Endometrium (tissue), 2 donors: ENCODE measurements at regions not wholly inside any gene's neighbourhood (a gene's known extent, or its start where the extent isn't known, plus 50 kb on each side); places are given as distances from the start of the nearest gene placed in this dataset.
A peak's percentile ranks its signal among the peaks of the same experiment; 100 is the strongest.

Source experiments
- FAIRE-seq: peaks from 2 replicates; lab custom pipeline; 2012; peaks lifted over from hg19 to GRCh38; lab: Jason Lieb, UNC
- donor health status: control.
- donor health status: control.

- peak; percentile 88 for FAIRE-seq
Measured at GRCh38 chr9:3732077-3733038, 206.6 kb upstream of the RFX3 start.

DNA sequence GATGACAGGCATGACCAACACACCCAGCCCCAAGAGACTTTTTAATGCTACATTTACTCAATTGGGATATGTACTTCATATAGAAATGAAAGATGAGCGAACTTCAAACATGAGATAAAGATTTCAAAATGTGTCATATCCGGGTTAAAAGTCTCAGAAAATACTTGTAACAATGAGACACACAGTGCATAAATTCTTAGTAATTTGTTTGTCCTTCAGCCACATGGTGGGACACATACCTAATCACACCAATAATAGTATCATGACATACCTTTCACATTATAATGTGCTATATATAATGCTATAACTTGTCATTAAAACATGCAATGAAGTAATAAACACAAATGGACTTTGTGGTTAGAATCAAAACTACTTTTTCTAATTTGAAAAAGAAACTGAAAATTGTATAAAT, 204.7 kb upstream of the RFX3 start:
- FAIRE-seq, result no peak

- FAIRE-seq, result no peak
Measured at GRCh38 chr9:3721096-3721495, 195.3 kb upstream of the RFX3 start.

- FAIRE-seq, result no peak
Measured at GRCh38 chr9:3719286-3719685, 193.5 kb upstream of the RFX3 start.

- FAIRE-seq, result no peak
Measured at GRCh38 chr9:3716415-3716814, 190.6 kb upstream of the RFX3 start.

- peak; percentile 31 for FAIRE-seq
Measured at GRCh38 chr9:3708751-3709150, 182.9 kb upstream of the RFX3 start.

DNA sequence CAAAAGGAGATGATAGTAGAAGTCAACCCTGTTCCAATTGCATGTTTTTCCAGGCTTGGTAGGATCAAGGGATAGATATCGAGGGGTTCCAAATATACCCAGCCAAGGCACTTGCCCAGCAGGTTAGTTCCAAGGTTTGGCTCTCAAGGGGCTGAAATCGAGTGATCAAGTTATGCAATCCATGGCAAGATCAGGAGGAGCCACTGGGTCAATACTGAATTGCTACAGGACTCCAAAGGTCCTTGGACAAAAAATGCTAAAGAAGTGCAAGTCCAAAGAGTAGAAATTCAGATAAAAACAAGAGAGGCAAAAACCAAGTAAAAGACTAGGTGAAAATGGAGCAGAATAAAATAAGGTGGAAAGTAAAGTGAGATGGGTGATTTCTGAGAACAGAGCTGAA, 179.1 kb upstream of the RFX3 start:
- FAIRE-seq, result no peak

DNA sequence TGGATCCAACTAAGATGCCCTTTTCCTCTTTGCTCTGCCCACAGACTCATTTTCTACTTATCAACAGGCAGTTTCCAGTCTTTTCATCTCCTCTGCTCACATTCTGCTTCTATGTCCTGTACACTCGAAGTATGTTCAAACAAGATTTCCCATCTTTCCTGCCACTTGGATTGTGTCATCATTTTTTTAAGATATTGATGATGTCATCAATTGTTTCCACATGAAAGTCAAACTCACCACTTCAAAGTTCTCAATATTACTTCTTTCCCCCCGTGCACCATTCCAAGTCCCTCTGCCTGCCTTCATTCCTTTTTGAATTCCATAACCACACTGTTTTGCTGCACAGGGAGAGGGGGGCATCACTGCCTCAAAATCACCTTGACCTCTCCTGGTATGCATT, 175.0 kb upstream of the RFX3 start:
- FAIRE-seq, result no peak

GRCh38 chr9:3699883-3700282, 174.1 kb upstream of the RFX3 start:
- no peak for FAIRE-seq

- FAIRE-seq, result no peak
Measured at GRCh38 chr9:3698531-3698930, 172.7 kb upstream of the RFX3 start.

GRCh38 chr9:3698076-3698475, 172.3 kb upstream of the RFX3 start:
- peak; percentile 18 for FAIRE-seq

DNA sequence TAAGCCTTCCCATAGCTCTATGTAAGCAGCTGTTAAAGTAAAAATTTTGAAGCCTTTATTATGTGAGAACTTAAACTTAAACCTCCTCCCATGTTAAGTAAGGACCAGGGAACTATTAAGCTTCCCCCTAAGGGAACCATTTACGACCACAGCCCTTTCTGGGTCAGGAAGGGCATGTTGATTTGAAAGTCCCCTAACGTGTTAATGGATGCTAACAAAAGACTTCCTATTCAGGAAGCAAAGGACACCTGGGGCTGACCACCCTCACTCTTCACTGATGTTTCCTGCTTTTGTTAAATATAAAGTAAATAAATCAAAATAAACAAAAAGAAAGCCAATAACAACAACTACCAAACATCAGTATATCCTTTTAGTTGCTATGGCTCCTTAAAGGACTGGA, 170.6 kb upstream of the RFX3 start:
- no peak for FAIRE-seq

DNA sequence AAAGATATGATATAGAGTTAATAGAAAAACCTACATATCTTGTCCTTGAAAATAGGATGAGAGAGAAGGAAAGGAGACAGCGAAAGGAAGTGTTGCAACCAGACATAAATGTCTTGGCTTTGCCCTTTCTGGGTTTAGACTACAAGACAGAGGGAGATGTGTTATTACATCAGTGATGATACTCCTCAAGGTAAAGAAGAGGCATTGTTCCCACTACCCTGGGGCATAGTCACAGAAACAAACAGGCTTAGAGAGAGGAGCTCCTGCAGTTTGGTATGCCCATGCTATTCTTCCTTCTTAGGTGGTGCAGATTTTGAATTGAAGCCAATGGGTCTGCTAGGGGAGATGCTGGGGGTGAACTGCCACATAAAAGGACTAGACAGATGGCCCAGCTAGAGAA, 166.8 kb upstream of the RFX3 start:
- no peak for FAIRE-seq

- FAIRE-seq, result no peak
Measured at GRCh38 chr9:3689555-3689954, 163.8 kb upstream of the RFX3 start.

DNA sequence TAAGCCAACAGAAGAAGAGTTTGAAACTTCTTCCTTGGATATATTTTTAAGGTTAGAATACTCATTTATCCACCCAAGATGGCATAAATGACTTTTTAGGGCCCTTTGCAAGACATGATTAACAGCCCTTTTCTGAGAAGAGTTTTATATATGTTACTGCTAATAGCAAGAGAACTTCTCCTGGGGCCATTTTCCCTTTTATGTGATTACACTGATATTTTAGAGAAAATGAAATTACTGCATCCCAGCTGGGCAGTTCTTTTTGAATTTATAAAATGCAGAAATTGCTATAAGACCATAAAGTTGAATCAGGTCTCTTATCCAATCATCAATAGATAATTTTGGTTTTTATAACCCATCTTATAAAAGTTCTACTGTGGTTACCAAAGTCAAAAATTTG, 161.3 kb upstream of the RFX3 start:
- no peak for FAIRE-seq

DNA sequence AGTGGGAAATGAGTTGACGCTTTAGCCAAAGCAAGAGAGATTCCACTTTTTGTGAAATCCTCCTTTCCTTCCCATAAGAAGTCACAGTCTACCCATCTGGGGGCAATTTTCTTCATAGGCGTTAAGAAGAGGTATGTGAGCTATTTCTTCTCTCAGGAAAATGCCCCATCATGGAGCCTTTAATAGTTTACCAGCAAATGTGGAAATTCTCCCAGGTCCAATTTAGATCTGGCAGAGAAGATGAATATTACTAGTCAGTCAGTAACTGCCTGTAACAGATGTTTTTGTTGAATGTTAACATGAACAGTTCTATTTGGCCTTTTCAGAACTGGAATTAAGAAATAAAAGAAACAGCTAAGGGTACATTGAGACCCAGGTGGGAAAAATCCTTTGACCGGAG, 156.4 kb upstream of the RFX3 start:
- no peak for FAIRE-seq

GRCh38 chr9:3677541-3677940, 151.7 kb upstream of the RFX3 start:
- no peak for FAIRE-seq

GRCh38 chr9:3676766-3677165, 151.0 kb upstream of the RFX3 start:
- FAIRE-seq, result no peak

DNA sequence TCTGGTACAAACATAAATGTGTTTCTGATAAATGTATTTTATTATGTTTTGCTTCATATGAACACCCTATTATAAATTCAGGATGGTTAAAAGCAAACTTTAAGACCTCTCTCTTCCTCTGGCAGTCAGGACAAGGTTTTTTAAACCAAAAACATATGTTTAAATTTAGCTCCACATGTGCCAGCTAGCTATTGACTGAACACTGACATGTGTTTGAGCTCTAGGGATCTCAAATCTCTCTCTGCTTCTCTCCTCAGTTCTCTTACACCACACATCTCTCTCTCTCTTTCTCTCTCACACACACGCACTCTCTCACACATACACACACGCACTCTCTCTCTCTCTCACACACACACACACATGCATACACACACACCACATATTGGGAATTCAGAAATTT, 150.1 kb upstream of the RFX3 start:
- FAIRE-seq, result peak; percentile 95

- no peak for FAIRE-seq
Measured at GRCh38 chr9:3674561-3674960, 148.8 kb upstream of the RFX3 start.

DNA sequence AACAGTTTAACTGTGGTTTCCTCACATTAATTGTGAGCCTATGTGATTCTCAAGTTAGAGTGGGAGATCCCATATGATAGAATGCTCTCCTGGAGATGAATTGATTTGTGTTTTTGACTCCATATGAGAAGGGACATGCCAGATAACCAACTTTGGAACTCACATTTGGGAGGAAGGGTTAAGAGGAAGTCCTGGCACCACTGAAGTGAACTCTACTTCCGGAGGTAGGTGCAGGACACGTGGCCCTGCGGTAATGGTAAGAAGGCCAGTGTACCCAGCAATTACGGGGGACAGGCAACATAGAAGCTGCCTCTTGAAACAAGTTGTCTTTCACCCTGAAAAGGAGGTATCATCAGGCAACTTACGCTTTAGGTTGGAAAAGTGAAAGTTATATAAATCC, 146.6 kb upstream of the RFX3 start:
- FAIRE-seq, result no peak

DNA sequence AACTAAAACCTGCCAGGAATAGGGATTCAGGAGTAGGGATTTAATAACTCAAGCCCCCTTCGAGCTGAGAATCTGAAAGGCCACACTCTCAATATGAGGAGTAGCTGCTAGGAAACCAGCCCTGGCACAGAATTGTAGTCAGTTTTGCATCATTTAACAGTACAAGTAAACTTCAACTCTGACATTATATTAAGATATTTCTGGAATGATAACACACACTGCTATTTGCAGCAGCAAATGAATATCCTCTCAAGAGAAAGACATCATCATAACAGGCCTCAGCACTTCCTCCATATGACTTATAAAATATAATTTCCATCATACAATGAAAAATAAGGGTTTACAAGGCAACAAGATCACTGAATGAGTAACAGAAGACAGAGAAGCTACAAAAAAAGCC, 138.2 kb upstream of the RFX3 start:
- no peak for FAIRE-seq

GRCh38 chr9:3662671-3663070, 136.9 kb upstream of the RFX3 start:
- FAIRE-seq, result no peak

DNA sequence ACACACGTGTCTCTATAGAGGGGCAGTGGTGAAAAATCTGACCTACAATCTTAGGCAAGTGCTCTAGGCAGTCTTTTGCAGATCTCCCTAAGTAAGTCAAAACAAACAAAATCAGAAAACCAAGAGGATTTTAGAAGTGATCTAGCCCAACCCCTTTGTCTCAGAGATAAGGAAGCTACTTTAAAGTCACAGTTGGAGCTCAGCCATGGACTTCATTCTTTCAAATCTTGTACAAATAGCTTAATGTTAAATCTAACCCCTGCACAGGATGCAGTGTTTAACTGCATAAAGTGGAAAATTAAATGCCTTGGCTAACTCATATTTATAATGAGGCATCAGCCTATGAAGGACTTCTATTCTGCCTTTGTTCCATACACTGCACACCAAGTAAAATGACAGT, 135.1 kb upstream of the RFX3 start:
- FAIRE-seq, result no peak
